NCI-H1417 (cell line): ENCODE measurements at regions not wholly inside any gene's neighbourhood (a gene's known extent, or its start where the extent isn't known, plus 50 kb on each side); places are given as distances from the start of the nearest gene placed in this dataset.
A peak's percentile ranks its signal among the peaks of the same experiment; 100 is the strongest.
"Not testable (repeated sequence)": the region's sequence is repeated elsewhere in the genome, so short reads cannot be mapped to it uniquely, and the experiment has no call there.

Source experiments
- DNase-seq, 3 experiments: peaks; one replicate each; lab custom pipeline; 2025; lab: John Stamatoyannopoulos, UW

DNA sequence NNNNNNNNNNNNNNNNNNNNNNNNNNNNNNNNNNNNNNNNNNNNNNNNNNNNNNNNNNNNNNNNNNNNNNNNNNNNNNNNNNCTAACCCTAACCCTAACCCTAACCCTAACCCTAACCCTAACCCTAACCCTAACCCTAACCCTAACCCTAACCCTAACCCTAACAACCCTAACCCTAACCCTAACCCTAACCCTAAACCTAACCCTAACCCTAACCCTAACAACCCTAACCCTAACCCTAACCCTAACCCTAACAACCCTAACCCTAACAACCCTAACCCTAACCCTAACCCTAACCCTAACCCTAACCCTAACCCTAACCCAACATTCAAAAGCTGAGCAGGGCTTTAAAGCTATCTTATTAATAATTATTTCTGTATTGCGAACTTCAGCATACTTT, 182.5 kb upstream of the FAM20C start:
- not testable (repeated sequence) for DNase-seq

- not testable (repeated sequence) for DNase-seq
Measured at GRCh38 chr7:32565-33280, 159.6 kb upstream of the FAM20C start.

DNA sequence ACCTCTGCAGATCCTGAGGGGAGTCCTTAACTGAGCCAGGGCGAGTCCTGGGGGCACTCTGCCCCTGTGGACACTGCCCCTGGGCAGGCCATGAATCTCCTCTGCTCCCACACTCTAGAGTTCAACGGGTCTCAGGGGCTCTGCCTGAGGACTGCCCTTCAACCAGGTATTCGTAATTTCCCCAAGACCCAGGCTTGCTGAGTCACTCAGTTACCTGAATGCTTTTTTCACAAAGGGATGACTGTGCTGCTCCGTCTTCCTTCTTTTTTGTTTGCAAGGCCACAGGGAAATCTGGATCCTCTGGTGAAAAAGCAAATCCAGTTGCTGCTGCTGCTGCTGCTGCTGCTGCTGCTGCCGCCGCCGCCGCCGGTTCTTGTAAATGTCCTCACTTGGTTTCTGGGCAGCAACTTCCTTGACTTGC, 157.2 kb upstream of the FAM20C start:
- not testable (repeated sequence) for DNase-seq

DNA sequence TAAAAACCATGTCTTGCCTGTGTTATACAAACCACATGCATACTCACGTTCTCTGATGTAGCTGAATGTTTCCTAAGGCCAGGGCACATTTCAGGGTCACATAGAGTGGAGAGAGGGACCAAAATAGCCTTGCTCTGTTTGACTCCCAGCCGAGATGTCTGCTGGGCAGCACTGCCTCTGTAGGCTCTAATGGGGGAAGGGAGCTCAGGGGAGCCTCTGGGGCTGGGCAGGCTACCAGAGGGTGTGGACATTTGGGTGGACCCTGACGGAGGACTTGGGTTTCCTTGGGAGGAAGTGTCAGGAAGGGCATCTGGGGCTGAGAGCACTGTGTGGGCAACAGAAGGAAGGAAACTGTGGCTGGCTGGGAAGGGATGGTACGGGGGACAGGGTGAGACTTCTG, 155.8 kb upstream of the FAM20C start:
- not testable (repeated sequence) for DNase-seq

- not testable (repeated sequence) for DNase-seq
Measured at GRCh38 chr7:37656-38055, 154.7 kb upstream of the FAM20C start.

GRCh38 chr7:38444-38843, 153.9 kb upstream of the FAM20C start:
- DNase-seq, result not testable (repeated sequence)

DNA sequence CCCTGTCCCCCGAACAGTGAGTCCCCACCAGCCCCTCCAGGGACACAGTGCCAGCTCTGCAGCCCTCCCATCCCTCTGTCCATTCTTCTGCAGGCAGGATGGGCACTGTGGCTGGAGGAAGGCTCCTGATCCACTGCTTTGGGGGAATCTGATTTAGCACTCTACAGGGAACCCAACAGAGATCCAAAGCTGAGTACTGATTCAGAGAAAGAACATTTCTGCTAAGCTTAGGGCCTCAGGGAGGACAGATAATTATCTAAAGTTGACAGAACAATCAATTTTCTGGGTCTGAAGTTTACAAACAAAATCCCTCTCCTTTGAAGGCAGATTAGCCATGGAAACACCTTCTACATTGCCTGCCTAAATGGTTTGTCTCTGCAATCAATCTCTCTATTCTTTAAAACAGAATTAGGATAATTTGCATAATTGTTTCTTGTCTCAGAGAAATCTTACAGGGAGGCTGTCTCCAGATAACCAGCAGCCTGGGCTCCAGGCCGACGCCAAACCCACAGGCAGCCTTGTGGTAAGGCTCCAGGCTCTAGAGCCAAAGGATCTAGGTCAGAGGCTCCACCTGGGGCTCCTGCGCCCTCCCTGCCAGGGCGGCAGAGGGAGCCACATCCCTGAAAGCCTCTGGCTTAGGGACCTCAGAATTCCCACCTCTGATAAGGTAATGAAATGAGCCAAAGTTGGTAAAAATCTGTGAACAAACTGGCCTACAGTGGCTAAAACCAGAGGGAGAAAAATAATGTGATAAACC, 152.2 kb upstream of the FAM20C start:
- not testable (repeated sequence) for DNase-seq

- no peak for DNase-seq
Measured at GRCh38 chr7:40799-41750, 151.3 kb upstream of the FAM20C start.

- no peak for DNase-seq
Measured at GRCh38 chr7:41917-42565, 150.3 kb upstream of the FAM20C start.

- no peak for DNase-seq
Measured at GRCh38 chr7:43791-44540, 148.4 kb upstream of the FAM20C start.

DNA sequence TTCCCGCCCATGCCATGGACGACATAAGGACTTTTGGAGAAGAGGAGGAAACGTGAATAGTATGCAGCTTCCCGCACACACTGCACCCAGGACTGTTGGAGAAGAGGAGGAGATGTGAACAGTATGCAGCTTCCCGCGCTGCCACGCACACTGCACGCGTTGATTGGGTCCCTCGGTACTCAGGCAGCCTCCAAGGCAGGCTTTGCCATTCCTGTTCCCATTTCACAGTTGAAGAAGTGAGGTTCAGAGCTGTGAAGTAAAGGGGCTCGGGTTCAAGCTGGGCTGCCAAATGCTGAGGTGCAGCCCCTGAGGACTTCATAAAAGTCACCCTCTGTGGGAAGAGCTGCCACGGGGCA, 147.9 kb upstream of the FAM20C start:
- DNase-seq, result no peak

DNA sequence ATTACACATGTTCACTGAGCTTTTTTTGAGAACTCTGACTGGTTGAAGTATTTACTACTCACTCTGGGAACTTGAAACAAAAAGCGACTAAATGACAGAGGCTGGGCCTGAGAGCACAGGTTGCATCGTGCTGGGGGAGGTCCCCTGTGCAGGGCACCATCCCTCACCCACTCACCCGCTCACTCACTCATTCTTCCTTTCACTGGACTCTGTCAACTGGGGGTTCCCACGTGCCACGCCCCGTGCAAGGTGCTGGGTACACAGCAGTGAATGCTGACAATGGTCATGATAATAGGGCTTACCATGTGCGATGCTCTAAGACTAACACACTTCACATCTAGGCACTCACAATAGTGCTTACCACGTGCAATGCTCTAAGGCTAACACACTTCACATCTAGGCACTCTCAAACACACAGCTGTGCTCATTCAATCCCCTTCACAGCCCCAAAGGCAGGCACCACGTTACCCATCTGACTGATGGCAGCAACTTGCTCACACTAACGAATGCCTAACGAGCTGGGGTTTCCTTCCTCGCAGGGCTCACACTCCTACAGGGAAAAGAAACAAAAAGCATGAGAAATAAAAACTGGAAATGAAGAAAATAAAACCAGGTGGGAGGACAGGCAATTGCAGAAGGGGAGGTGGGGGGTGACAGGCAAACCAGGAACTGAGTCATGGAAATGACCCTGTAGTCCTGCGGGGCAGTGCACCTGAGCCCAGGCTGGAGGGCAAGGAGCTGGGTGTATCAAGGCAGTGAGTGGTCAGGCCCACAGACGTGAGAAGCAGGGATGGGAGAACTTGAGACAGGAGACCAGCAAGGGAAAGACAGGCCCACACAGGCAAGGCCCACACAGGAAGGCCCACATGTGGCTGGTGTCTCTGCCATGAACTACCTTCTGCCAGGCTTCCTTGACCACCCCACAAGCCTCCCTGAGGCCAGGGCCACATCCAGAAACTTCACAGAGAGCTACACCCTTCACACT, 147.0 kb upstream of the FAM20C start:
- no peak for DNase-seq

DNA sequence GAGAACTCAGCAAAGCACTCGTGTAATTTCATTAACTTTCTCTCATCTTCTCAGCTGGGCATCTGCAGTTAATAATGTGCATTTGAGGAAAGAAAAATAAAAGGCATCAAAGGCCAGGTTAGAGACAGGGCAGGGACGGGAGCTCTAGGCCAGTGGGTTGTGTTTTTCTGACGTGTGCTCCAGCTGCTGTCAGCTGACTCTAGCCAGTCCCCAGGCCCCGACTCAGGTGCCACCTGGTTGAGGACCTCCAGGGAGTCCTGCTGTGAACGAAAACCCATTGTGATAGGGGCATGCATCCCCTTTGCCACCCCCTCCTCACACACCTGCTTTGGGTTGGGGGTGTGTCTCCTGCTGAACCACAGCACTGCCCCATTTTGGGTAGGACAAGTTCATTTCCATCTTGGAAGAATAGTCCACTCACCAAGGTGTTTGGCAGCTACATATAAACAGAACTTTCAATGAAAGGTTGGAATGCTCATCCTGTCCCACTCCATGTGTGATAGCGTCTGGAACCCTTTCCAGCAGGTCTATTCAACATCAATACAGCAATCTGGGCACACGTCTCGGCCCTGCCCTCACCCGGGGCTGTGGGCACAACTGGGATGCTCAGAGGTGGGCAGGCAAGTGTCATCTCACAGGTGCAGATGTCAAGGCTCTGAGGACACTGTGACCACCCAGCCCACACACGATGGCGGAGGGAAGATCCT, 146.1 kb upstream of the FAM20C start:
- no peak for DNase-seq

- DNase-seq, result no peak
Measured at GRCh38 chr7:46830-47140, 145.6 kb upstream of the FAM20C start.

GRCh38 chr7:51456-52068, 140.8 kb upstream of the FAM20C start:
- DNase-seq, result no peak

DNA sequence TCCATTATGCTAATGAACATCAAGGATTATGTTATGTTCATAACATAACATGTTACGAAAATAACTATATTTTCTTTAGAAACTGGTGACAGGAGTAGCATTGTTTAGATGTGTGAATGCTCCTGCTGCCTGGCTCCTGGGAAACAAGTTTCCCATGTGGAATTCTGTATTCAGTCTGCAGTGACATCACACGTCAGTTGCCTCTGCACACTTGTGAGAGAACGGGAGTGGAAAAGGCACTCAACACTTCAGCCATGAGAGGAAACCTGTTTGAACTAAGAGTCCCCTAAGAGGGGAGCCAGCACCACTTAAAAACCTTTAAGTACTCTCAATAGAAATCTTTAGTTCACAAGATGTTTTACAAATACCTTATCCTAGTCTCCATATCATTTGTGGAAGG, 140.3 kb upstream of the FAM20C start:
- DNase-seq, result peak in 1 of 3 experiments; percentile 51

GRCh38 chr7:53531-53930, 138.8 kb upstream of the FAM20C start:
- DNase-seq, result no peak

- no peak for DNase-seq
Measured at GRCh38 chr7:54615-55014, 137.8 kb upstream of the FAM20C start.

- no peak for DNase-seq
Measured at GRCh38 chr7:55690-56248, 136.6 kb upstream of the FAM20C start.
